Erythroblast (primary cell): ENCODE measurements at regions not wholly inside any gene's neighbourhood (a gene's known extent, or its start where the extent isn't known, plus 50 kb on each side); places are given as distances from the start of the nearest gene placed in this dataset.

Source experiments
- GATA1 ChIP-seq: IDR thresholded peaks from 2 replicates; pipeline ENCODE4 v1.6.1; 2011; ENCODE audit warnings: low read depth, mild to moderate bottlenecking, control low read depth, low read length, moderate library complexity
- POLR2A ChIP-seq: IDR thresholded peaks from 2 replicates; pipeline ENCODE4 v1.6.1; 2011; ENCODE audit warnings: mild to moderate bottlenecking, low read length

- TF ChIP-seq POLR2A = no peak
- no peak for TF ChIP-seq GATA1
Observed at GRCh38 chr2:35915261-35915660, 440.3 kb upstream of the CRIM1 start.
